ENCODE measurements at regions not wholly inside any gene's neighbourhood (a gene's known extent, or its start where the extent isn't known, plus 50 kb on each side); places are given as distances from the start of the nearest gene placed in this dataset.
"Not testable (repeated sequence)": the region's sequence is repeated elsewhere in the genome, so short reads cannot be mapped to it uniquely, and the experiment has no call there.

- no peak for DNase-seq (ENCODE audit: extremely low read depth, low read depth, low spot score)
These were observed 74.1 kb downstream of the SLC35B3 start for GRCh38 chr6:8361259-8361658.

DNA sequence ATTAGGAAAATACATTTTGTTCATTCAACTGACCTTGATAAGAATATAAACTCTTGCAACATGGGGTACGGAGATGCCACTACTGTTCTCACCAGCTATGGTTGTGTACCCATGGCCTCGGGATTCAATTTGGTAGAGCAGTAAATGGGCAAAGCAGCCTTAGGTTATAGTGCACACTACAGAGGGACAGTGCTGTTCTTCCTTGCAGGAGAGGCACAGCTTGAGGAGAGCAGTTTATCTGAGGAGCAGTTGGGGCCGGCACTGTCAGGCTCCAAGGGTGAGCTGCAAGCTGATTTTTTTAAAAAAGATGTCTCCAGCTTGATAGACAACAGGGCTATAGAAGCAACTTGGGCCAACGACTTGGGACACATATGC, 82.4 kb downstream of the SLC35B3 start:
- no peak for DNase-seq (ENCODE audit: extremely low read depth, low read depth, low spot score)

- no peak for DNase-seq (ENCODE audit: extremely low read depth, low read depth, low spot score)
These were observed 82.9 kb downstream of the SLC35B3 start for GRCh38 chr6:8352335-8352965.

- no peak for DNase-seq (ENCODE audit: extremely low read depth, low read depth, low spot score)
These were observed 91.7 kb downstream of the SLC35B3 start for GRCh38 chr6:8343600-8343999.

DNA sequence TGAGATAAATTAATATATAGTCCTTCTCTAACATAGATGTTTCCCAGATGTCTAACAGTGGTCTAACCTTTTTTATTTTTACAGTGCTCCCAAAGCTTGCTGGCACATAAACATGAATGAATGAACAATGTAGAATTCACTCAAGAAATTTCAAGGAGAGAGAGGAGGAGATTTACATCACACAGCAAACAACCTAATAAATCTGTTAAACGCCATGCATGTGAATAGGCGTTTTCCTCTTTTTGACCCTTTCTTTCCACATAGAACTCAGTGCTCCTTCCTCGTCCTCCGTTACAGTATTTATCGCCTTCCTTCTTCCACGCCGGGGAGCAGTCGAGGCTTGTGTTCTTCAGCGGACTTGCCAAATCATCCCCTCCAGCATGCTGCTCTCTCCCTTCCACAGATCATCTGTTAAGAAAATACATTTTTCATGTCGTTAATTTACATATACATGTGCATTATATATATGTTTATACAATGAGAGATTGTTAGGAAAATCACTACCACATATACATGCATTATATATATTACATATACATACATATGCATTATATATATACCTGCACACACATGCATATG, 93.0 kb downstream of the SLC35B3 start:
- no peak for DNase-seq (ENCODE audit: extremely low read depth, low read depth, low spot score)

DNA sequence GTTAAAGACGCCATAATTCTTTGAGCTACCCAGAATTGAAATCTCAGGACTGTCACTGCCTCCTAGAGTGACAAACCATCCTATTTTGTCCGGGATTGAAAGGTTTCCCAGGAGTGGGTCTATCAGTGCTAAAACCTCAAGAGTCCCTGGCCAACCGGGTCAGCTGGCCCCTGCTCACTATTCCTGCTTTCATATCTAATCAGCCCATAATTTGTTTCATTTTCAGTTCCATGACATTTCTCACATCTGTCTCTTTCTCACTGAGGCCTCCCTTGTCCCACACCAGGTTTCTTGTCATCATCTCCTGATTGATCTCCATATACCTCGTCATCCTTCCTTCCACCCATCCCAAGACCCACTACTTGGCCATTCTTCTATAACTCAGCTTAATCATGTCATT, 98.2 kb downstream of the SLC35B3 start:
- no peak for DNase-seq (ENCODE audit: extremely low read depth, low read depth, low spot score)

DNA sequence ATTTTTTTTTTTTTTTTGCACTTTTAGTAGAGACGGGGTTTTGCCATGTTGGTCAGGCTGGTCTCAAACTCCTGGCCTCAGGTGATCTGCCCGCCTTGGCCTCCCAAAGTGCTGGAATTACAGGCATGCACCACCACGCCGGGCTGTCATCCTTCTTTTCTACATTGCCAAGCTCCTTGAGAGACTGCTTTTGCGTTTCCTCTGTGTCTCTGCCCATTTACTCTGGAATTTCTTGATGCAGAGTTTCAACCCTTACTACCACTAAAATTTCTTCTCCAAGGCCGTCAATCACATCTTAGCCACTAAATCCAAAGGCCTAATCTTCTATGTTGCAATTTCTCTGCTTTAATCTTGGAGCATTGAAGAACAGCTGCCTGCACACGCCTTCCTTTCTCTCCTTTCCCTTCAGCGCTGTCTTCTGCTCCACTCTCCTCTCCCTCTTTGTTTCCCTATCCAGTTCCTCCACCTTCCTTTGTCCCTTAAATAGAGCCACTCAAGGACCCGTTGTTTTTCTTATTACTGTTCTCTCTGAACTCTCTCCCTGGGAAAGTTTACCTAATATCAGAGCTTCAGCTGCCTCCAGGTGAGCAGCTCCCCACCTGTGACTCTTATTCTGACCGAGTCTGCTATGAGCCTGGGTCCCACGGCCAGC, 98.8 kb downstream of the SLC35B3 start:
- no peak for DNase-seq (ENCODE audit: extremely low read depth, low read depth, low spot score)

- DNase-seq (ENCODE audit: extremely low read depth, low read depth, low spot score): no peak
These were observed 99.4 kb downstream of the SLC35B3 start for GRCh38 chr6:8335896-8336295.

DNA sequence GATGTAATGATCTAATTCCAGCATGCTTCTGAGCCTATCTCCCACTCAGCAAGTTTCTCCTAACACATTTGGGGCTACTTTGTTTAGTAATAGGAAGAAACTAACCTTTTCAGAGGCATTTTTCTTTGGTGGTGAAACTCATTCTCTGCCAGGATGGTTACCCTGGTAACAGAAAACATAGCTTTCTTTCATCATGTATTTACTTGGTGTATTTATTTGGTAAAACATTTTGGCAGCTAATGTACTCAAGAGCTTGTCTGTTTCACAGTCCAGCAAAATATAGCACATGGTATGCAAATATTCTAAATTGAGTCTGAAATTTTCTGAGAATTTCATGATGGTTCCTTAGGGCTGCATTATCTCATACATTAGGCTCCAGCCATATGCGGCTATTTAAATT, 100.0 kb downstream of the SLC35B3 start:
- no peak for DNase-seq (ENCODE audit: extremely low read depth, low read depth, low spot score)

- no peak for DNase-seq (ENCODE audit: extremely low read depth, low read depth, low spot score)
These were observed 101.2 kb downstream of the SLC35B3 start for GRCh38 chr6:8334113-8334512.

GRCh38 chr6:8329562-8329961, 105.8 kb downstream of the SLC35B3 start:
- DNase-seq (ENCODE audit: extremely low read depth, low read depth, low spot score): no peak

- DNase-seq (ENCODE audit: extremely low read depth, low read depth, low spot score): no peak
These were observed 109.6 kb downstream of the SLC35B3 start for GRCh38 chr6:8325743-8326142.

- DNase-seq (ENCODE audit: extremely low read depth, low read depth, low spot score): no peak
These were observed 112.7 kb downstream of the SLC35B3 start for GRCh38 chr6:8322659-8323058.

- DNase-seq (ENCODE audit: extremely low read depth, low read depth, low spot score): no peak
These were observed 113.5 kb downstream of the SLC35B3 start for GRCh38 chr6:8321671-8322404.

DNA sequence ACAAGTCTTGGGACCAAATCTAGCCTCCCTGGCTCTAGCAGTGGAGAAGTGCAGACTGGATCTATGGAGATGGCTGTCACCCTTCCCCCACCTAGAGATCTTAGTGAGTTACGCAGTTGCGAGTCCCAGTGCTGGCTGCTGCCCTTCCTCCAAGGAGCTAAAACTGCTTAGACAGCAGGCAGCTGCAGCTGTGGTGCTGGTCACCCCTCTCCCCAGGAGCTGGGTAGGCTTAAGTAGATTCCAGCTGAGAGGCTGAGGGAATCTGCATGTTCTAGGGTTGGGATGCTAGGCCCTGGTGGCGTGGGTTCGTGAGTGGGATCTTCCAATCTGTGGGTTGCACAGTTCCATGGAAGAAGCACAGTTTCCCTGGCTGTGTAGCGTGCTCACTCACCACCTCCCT, 120.2 kb downstream of the SLC35B3 start:
- DNase-seq (ENCODE audit: extremely low read depth, low read depth, low spot score): no peak

GRCh38 chr6:8301502-8301901, 133.8 kb downstream of the SLC35B3 start:
- DNase-seq (ENCODE audit: extremely low read depth, low read depth, low spot score): no peak

DNA sequence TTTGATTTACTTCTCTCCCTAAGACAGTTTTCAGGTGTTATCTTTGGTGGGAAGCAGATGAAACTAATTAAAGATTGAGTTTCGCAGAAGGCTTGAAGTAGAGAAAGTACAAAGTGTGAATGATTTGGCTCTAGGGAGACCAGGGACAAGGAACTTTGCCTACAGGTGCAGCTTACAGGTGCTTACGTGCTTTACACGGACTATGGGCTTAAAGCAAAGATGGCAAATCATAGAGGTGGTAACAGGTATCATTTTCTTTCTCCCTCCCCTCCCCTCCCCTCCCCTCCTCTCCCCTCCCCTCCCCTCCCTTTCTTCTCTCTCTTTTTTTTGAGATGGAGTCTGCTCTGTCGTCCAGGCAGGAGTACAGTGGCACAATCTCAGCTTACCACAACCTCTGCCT, 136.3 kb downstream of the SLC35B3 start:
- no peak for DNase-seq (ENCODE audit: extremely low read depth, low read depth, low spot score)

DNA sequence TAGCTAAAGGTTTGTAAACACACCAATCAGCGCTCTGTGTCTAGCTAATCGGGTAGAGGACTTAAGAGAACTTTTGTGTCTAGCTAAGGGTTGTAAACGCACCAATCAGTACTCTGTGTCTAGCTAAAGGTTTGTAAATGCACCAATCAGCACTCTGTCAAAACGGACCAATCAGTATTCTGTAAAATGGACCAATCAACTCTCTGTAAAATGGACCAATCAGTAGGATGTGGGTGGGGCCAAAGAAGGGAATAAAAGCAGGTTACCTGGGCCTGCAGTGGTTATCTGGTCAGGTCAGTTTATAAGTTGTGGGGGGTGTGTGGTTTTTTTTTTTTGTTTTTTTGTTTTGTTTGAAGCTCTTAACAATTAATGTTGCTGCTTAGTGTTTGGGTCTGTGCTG, 152.4 kb downstream of the SLC35B3 start:
- not testable (repeated sequence) for DNase-seq (ENCODE audit: extremely low read depth, low read depth, low spot score)

- no peak for DNase-seq (ENCODE audit: extremely low read depth, low read depth, low spot score)
These were observed 153.0 kb downstream of the SLC35B3 start for GRCh38 chr6:8282380-8282779.

GRCh38 chr6:8279041-8279805, 156.1 kb downstream of the SLC35B3 start:
- no peak for DNase-seq (ENCODE audit: extremely low read depth, low read depth, low spot score)

DNA sequence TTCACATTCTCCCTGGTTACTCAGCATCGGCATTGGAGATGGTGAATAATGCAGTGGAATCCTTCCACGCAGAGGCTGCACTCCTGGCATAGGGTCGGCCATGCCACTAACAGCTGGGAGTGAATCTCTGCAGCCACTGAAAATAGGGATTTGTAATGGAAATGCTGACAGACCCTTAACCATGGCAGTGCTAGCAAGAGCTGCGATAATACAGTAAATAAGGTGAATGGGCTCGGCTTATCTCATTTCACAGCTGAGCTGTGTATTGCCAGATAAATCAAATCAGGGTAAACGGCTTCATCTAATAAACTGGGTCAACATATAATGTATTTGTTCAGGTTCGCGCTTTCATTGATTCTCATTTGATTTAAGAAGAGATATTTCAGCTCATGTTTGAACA, 156.8 kb downstream of the SLC35B3 start:
- no peak for DNase-seq (ENCODE audit: extremely low read depth, low read depth, low spot score)
